ENCODE measurements at regions not wholly inside any gene's neighbourhood (a gene's known extent, or its start where the extent isn't known, plus 50 kb on each side); places are given as distances from the start of the nearest gene placed in this dataset.

GRCh38 chr13:105142556-105142955 lies 1392.9 kb downstream of the EFNB2 start (continued):
- TF ChIP-seq CHD1 (IDR thresholded peaks at IDR 0.05; ENCODE audit: low read depth, low read length) (no peak), ATF2 (IDR thresholded peaks at IDR 0.05; ENCODE audit: low read length) (no peak)
